GM12891 (cell line): ENCODE measurements at regions not wholly inside any gene's neighbourhood (a gene's known extent, or its start where the extent isn't known, plus 50 kb on each side); places are given as distances from the start of the nearest gene placed in this dataset.

ENCODE experiments used
- POLR2A ChIP-seq: IDR thresholded peaks from 2 replicates; pipeline ENCODE4 v1.6.1; 2011; ENCODE audit warnings: low read depth, low read length, control low read depth
- SPI1 ChIP-seq: IDR thresholded peaks from 2 replicates; pipeline ENCODE4 v1.6.1; 2011; ENCODE audit warnings: low read depth, low read length, control low read depth
- TAF1 ChIP-seq: IDR thresholded peaks from 2 replicates; pipeline ENCODE4 v1.6.1; 2011; ENCODE audit warnings: low read depth, low read length, control low read depth

- TF ChIP-seq POLR2A = no peak
- TF ChIP-seq SPI1 = no peak
- TF ChIP-seq TAF1 = no peak
Measured at GRCh38 chr3:117308756-117309155, 599.2 kb downstream of the TUSC7 start.
